Fibroblast of skin of abdomen (primary cell): ENCODE measurements at regions not wholly inside any gene's neighbourhood (a gene's known extent, or its start where the extent isn't known, plus 50 kb on each side); places are given as distances from the start of the nearest gene placed in this dataset.
"Not testable (repeated sequence)": the region's sequence is repeated elsewhere in the genome, so short reads cannot be mapped to it uniquely, and the experiment has no call there.

Experiments
- DNase-seq: peaks from one replicate; pipeline ENCODE4 v3.0.0-alpha.2; 2013

- DNase-seq, result not testable (repeated sequence)
These were observed 588.0 kb upstream of the DEFB115 start for GRCh38 chr20:30669330-30670029.

- DNase-seq, result not testable (repeated sequence)
These were observed 586.3 kb upstream of the DEFB115 start for GRCh38 chr20:30671120-30671519.

- not testable (repeated sequence) for DNase-seq
These were observed 581.4 kb upstream of the DEFB115 start for GRCh38 chr20:30675988-30676564.

- not testable (repeated sequence) for DNase-seq
These were observed 575.2 kb upstream of the DEFB115 start for GRCh38 chr20:30682236-30682635.

GRCh38 chr20:30712861-30713260, 544.6 kb upstream of the DEFB115 start:
- not testable (repeated sequence) for DNase-seq

- not testable (repeated sequence) for DNase-seq
These were observed 537.9 kb upstream of the DEFB115 start for GRCh38 chr20:30719415-30720199.

- DNase-seq, result not testable (repeated sequence)
These were observed 534.0 kb upstream of the DEFB115 start for GRCh38 chr20:30723511-30723910.

GRCh38 chr20:30723934-30724687, 533.4 kb upstream of the DEFB115 start:
- DNase-seq, result not testable (repeated sequence)

- DNase-seq, result not testable (repeated sequence)
These were observed 532.8 kb upstream of the DEFB115 start for GRCh38 chr20:30724688-30725074.

- not testable (repeated sequence) for DNase-seq
These were observed 532.3 kb upstream of the DEFB115 start for GRCh38 chr20:30725188-30725587.

GRCh38 chr20:30728271-30728885, 529.1 kb upstream of the DEFB115 start:
- not testable (repeated sequence) for DNase-seq
